Nephron progenitor cell (in vitro differentiated cells): ENCODE measurements at regions not wholly inside any gene's neighbourhood (a gene's known extent, or its start where the extent isn't known, plus 50 kb on each side); places are given as distances from the start of the nearest gene placed in this dataset.
A peak's percentile ranks its signal among the peaks of the same experiment; 100 is the strongest.

Source experiments
- DNase-seq: peaks from one replicate; pipeline ENCODE4 v3.0.0; 2021
- H3K27ac Mint-ChIP-seq: 2 replicates; pipeline ENCODE4 v1.8.0; 2021; ENCODE audit warnings: mild to moderate bottlenecking, moderate library complexity, mixed read lengths
- H3K27me3 Mint-ChIP-seq: 2 replicates; pipeline ENCODE4 v1.8.0; 2021; ENCODE audit warnings: mild to moderate bottlenecking, low read depth, mixed read lengths; ENCODE audit not compliant: poor library complexity
- H3K36me3 Mint-ChIP-seq: 2 replicates; pipeline ENCODE4 v1.8.0; 2021; ENCODE audit warnings: low read depth, mixed read lengths
- H3K4me1 Mint-ChIP-seq: 2 replicates; pipeline ENCODE4 v1.8.0; 2021; ENCODE audit warnings: mixed read lengths
- H3K4me3 Mint-ChIP-seq: 2 replicates; pipeline ENCODE4 v1.8.0; 2021; ENCODE audit warnings: mild to moderate bottlenecking, moderate library complexity, mixed read lengths
- H3K9me3 Mint-ChIP-seq: 2 replicates; pipeline ENCODE4 v1.8.0; 2021; ENCODE audit warnings: mild to moderate bottlenecking, moderate library complexity, mixed read lengths
- CTCF ChIP-seq: fragments of 200-600 bp; sonication (generic); IDR thresholded peaks from 2 replicates; pipeline ENCODE4 v1.5.0; 2021; ENCODE audit warnings: antibody characterized with exemption

GRCh38 chr4:12961713-12962112, 522.4 kb downstream of the RAB28 start:
- no peak for DNase-seq
- Mint-ChIP-seq H3K27ac (no peak overlapping the region), H3K27me3 (peaks cover 3% of the 10 kb centered on the region), H3K4me3 (no peak overlapping the region), H3K36me3 (no peaks in the 10 kb centered on the region), H3K4me1 (no peaks in the 10 kb centered on the region), H3K9me3 (peaks cover 5% of the 10 kb centered on the region)
- no peak for TF ChIP-seq CTCF

GRCh38 chr4:12958436-12958835, 525.7 kb downstream of the RAB28 start:
- no peak overlapping the region for H3K4me3 Mint-ChIP-seq
- TF ChIP-seq CTCF = no peak
- H3K36me3 Mint-ChIP-seq = no peaks in the 10 kb centered on the region
- H3K4me1 Mint-ChIP-seq = no peaks in the 10 kb centered on the region
- no peak for DNase-seq
- peaks cover 5% of the 10 kb centered on the region for H3K9me3 Mint-ChIP-seq
- no peak overlapping the region for H3K27ac Mint-ChIP-seq
- H3K27me3 Mint-ChIP-seq = peaks cover 3% of the 10 kb centered on the region

- no peaks in the 10 kb centered on the region for H3K9me3 Mint-ChIP-seq
- no peak for TF ChIP-seq CTCF
- H3K4me1 Mint-ChIP-seq = no peaks in the 10 kb centered on the region
- no peak overlapping the region for H3K27ac Mint-ChIP-seq
- H3K27me3 Mint-ChIP-seq = peaks cover 3% of the 10 kb centered on the region
- H3K4me3 Mint-ChIP-seq = no peak overlapping the region
- DNase-seq = no peak
- H3K36me3 Mint-ChIP-seq = no peaks in the 10 kb centered on the region
Measured at GRCh38 chr4:12957108-12957507, 527.0 kb downstream of the RAB28 start.

GRCh38 chr4:12956026-12956425, 528.1 kb downstream of the RAB28 start:
- H3K4me3 Mint-ChIP-seq = no peak overlapping the region
- no peak overlapping the region for H3K27ac Mint-ChIP-seq
- H3K27me3 Mint-ChIP-seq = peaks cover 3% of the 10 kb centered on the region
- no peak for TF ChIP-seq CTCF
- no peak for DNase-seq
- H3K9me3 Mint-ChIP-seq = no peaks in the 10 kb centered on the region
- peaks cover 4% of the 10 kb centered on the region for H3K4me1 Mint-ChIP-seq
- H3K36me3 Mint-ChIP-seq = no peaks in the 10 kb centered on the region

GRCh38 chr4:12949719-12950490, 534.2 kb downstream of the RAB28 start:
- TF ChIP-seq CTCF = no peak
- H3K27ac Mint-ChIP-seq = peak overlapping the region; percentile 70
- no peak for DNase-seq
- no peaks in the 10 kb centered on the region for H3K9me3 Mint-ChIP-seq
- H3K27me3 Mint-ChIP-seq = no peaks in the 10 kb centered on the region
- no peak overlapping the region for H3K4me3 Mint-ChIP-seq
- peaks cover 24% of the 10 kb centered on the region for H3K4me1 Mint-ChIP-seq
- no peaks in the 10 kb centered on the region for H3K36me3 Mint-ChIP-seq

GRCh38 chr4:12943069-12943468, 541.1 kb downstream of the RAB28 start:
- no peaks in the 10 kb centered on the region for H3K4me1 Mint-ChIP-seq
- no peak overlapping the region for H3K27ac Mint-ChIP-seq
- no peaks in the 10 kb centered on the region for H3K36me3 Mint-ChIP-seq
- no peak for TF ChIP-seq CTCF
- no peak overlapping the region for H3K4me3 Mint-ChIP-seq
- no peaks in the 10 kb centered on the region for H3K27me3 Mint-ChIP-seq
- no peaks in the 10 kb centered on the region for H3K9me3 Mint-ChIP-seq
- no peak for DNase-seq
